ENCODE measurements at regions not wholly inside any gene's neighbourhood (a gene's known extent, or its start where the extent isn't known, plus 50 kb on each side); places are given as distances from the start of the nearest gene placed in this dataset.

DNA sequence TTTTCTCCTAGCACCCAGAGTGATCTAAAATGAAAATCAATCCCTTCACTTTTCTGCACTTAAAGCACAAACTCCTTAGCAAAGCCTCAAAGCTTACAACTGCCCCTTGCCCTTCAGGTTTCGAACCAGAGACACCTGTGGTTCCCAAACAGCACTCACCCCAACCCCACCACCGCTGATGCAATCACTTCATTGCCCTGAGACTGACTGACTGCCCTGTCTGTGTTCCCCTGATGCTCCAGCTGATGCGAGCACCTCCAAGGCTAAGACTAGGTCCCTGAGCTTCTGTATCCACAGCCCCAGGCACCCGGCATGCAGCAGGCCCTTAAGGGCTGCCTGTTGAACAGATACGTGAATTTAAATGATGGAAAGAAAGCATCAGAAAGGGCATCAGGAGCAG is 127.3 kb downstream of the ZNF621 start:
- no peaks in the 10 kb centered on the region for H3K27me3 ChIP-seq (ENCODE audit: insufficient read depth, low read length, poor library complexity, severe bottlenecking)
- H4K20me1 ChIP-seq (ENCODE audit: insufficient read depth, low read length, poor library complexity, severe bottlenecking) = no peaks in the 10 kb centered on the region
- H3K4me2 ChIP-seq (ENCODE audit: low read depth, low read length, poor library complexity, severe bottlenecking) = no peak overlapping the region
- no peaks in the 10 kb centered on the region for H3K36me3 ChIP-seq (ENCODE audit: insufficient read depth, low read length)
- TF ChIP-seq EZH2phosphoT487 (IDR thresholded peaks at IDR 0.05; ENCODE audit: borderline replicate concordance) = no peak
- TF ChIP-seq, protein P1, sequence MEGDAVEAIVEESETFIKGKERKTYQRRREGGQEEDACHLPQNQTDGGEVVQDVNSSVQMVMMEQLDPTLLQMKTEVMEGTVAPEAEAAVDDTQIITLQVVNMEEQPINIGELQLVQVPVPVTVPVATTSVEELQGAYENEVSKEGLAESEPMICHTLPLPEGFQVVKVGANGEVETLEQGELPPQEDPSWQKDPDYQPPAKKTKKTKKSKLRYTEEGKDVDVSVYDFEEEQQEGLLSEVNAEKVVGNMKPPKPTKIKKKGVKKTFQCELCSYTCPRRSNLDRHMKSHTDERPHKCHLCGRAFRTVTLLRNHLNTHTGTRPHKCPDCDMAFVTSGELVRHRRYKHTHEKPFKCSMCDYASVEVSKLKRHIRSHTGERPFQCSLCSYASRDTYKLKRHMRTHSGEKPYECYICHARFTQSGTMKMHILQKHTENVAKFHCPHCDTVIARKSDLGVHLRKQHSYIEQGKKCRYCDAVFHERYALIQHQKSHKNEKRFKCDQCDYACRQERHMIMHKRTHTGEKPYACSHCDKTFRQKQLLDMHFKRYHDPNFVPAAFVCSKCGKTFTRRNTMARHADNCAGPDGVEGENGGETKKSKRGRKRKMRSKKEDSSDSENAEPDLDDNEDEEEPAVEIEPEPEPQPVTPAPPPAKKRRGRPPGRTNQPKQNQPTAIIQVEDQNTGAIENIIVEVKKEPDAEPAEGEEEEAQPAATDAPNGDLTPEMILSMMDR (conservative IDR thresholded peaks at IDR 0.05; ENCODE audit: low read length) = no peak
- no peaks in the 10 kb centered on the region for H3K9me3 ChIP-seq (ENCODE audit: insufficient read depth, low read depth, low read length)
- H3K4me1 ChIP-seq (ENCODE audit: insufficient read depth, low read length, poor library complexity, severe bottlenecking) = no peaks in the 10 kb centered on the region
- H3K79me2 ChIP-seq (ENCODE audit: insufficient read depth, low read length) = no peaks in the 10 kb centered on the region
- H2AFZ ChIP-seq (ENCODE audit: low read length) = no peak overlapping the region
- no peaks in the 10 kb centered on the region for H3F3A ChIP-seq (ENCODE audit: low read depth)
- H3K9ac ChIP-seq (ENCODE audit: low read depth, low read length, poor library complexity, severe bottlenecking) = no peak overlapping the region
- H3K4me3 ChIP-seq (ENCODE audit: low read length, poor library complexity, severe bottlenecking) = no peak overlapping the region
- H3K9me2 ChIP-seq (replicated peaks; ENCODE audit: low read depth, low read length) = no peaks in the 10 kb centered on the region

DNA sequence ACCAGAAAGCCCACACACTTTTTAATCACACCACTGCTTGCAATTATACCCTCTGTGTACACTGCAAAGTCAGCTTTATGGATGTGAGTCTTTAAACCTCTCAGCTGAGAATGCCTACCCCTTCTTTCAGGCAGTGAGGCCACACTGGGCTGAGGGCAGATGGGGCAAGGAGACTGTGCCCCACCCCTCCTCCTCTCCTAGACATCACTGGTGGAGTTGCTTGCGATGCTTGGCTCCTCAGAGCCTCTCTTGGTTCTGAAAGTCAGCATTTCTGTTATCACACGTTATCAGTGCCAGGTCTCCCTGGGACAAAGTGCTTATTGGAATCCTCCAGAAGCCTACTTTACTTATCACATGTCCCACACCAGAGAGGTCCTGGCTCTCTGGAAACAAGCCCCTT is 128.2 kb downstream of the ZNF621 start:
- no peak overlapping the region for H3K4me3 ChIP-seq (ENCODE audit: low read length, poor library complexity, severe bottlenecking)

DNA sequence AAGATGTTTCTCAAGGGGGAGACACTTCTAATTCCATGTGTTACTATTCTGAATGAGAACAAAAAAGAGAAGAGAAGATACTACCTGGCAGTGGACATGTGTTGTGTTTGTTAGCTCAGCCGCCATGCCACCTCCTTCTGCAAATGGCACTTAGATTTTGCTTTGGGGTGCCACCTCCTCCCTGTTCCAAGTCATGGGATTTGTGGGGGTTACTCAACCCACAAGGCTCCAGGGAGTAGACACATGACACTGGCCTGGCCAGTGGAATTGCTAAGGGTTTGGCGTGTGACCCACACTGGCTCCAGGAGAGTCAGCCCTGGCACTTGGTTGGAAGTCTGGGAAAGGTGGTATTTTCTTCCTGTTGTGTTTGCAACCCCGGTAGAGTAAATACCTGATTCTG is 129.1 kb downstream of the ZNF621 start:
- no peaks in the 10 kb centered on the region for H3F3A ChIP-seq (ENCODE audit: low read depth)
- H3K79me2 ChIP-seq (ENCODE audit: insufficient read depth, low read length) = no peaks in the 10 kb centered on the region
- no peaks in the 10 kb centered on the region for H3K9me2 ChIP-seq (replicated peaks; ENCODE audit: low read depth, low read length)
- H3K27me3 ChIP-seq (ENCODE audit: insufficient read depth, low read length, poor library complexity, severe bottlenecking) = no peaks in the 10 kb centered on the region
- H3K4me2 ChIP-seq (ENCODE audit: low read depth, low read length, poor library complexity, severe bottlenecking) = no peak overlapping the region
- no peaks in the 10 kb centered on the region for H3K36me3 ChIP-seq (ENCODE audit: insufficient read depth, low read length)
- H3K9ac ChIP-seq (ENCODE audit: low read depth, low read length, poor library complexity, severe bottlenecking) = no peak overlapping the region
- no peak overlapping the region for H2AFZ ChIP-seq (ENCODE audit: low read length)
- no peak for TF ChIP-seq EZH2phosphoT487 (IDR thresholded peaks at IDR 0.05; ENCODE audit: borderline replicate concordance)
- TF ChIP-seq, protein P1 (conservative IDR thresholded peaks at IDR 0.05; ENCODE audit: low read length) = no peak
- H3K9me3 ChIP-seq (ENCODE audit: insufficient read depth, low read depth, low read length) = no peaks in the 10 kb centered on the region
- no peak overlapping the region for H3K4me3 ChIP-seq (ENCODE audit: low read length, poor library complexity, severe bottlenecking)
- no peaks in the 10 kb centered on the region for H4K20me1 ChIP-seq (ENCODE audit: insufficient read depth, low read length, poor library complexity, severe bottlenecking)
- H3K4me1 ChIP-seq (ENCODE audit: insufficient read depth, low read length, poor library complexity, severe bottlenecking) = no peaks in the 10 kb centered on the region

More for the DNA sequence above, 128.2 kb downstream of the ZNF621 start:
- TF ChIP-seq EZH2phosphoT487 (IDR thresholded peaks at IDR 0.05; ENCODE audit: borderline replicate concordance) = no peak
- TF ChIP-seq, protein P1 (conservative IDR thresholded peaks at IDR 0.05; ENCODE audit: low read length) = no peak
- Histone ChIP-seq H3K36me3 (ENCODE audit: insufficient read depth, low read length) (no peaks in the 10 kb centered on the region), H3K4me1 (ENCODE audit: insufficient read depth, low read length, poor library complexity, severe bottlenecking) (no peaks in the 10 kb centered on the region), H3K4me2 (ENCODE audit: low read depth, low read length, poor library complexity, severe bottlenecking) (no peak overlapping the region), H3F3A (ENCODE audit: low read depth) (no peaks in the 10 kb centered on the region), H4K20me1 (ENCODE audit: insufficient read depth, low read length, poor library complexity, severe bottlenecking) (no peaks in the 10 kb centered on the region), H2AFZ (ENCODE audit: low read length) (no peak overlapping the region), H3K9me2 (replicated peaks; ENCODE audit: low read depth, low read length) (no peaks in the 10 kb centered on the region), H3K27me3 (ENCODE audit: insufficient read depth, low read length, poor library complexity, severe bottlenecking) (no peaks in the 10 kb centered on the region), H3K9me3 (ENCODE audit: insufficient read depth, low read depth, low read length) (no peaks in the 10 kb centered on the region), H3K9ac (ENCODE audit: low read depth, low read length, poor library complexity, severe bottlenecking) (no peak overlapping the region), H3K79me2 (ENCODE audit: insufficient read depth, low read length) (no peaks in the 10 kb centered on the region)

Data from Loucy (cell line).